Epithelial cell of esophagus (primary cell): ENCODE measurements at regions not wholly inside any gene's neighbourhood (a gene's known extent, or its start where the extent isn't known, plus 50 kb on each side); places are given as distances from the start of the nearest gene placed in this dataset.

Source experiments
- DNase-seq: peaks from one replicate; pipeline ENCODE4 v3.0.0; 2010; ENCODE audit warnings: low read depth
- H3K4me3 ChIP-seq: 2 replicates; pipeline ENCODE4 v1.5.1; 2011; ENCODE audit warnings: mild to moderate bottlenecking, low read length, control low read depth
- CTCF ChIP-seq: IDR thresholded peaks from 2 replicates; pipeline ENCODE4 v1.5.1; 2011; ENCODE audit warnings: low read depth, mild to moderate bottlenecking, low read length, control low read depth, inconsistent platforms; ENCODE audit not compliant: insufficient read depth; ENCODE audit errors: missing control alignments

DNA sequence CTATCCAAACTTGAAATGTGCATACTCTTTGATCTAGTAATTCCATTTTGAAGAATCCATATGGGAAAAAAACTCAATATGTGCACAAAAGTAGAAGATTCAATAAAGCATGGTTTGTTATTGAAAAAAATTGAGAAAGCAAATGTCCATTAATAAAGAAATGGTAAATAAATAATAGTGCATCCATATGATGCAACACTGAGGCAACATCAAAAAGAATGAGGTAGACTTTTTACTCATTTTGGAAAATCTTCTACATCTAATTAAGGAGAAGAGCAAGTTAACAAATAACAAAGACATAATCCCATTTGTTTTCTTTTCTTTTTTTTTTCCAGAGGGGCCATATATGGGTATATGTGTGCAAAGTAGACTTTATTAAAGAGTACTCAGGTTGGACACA is 52.5 kb upstream of the FST start:
- no peak overlapping the region for H3K4me3 ChIP-seq
- TF ChIP-seq CTCF = no peak
- no peak for DNase-seq

- no peak overlapping the region for H3K4me3 ChIP-seq
- no peak for TF ChIP-seq CTCF
- DNase-seq = peak; percentile 44
Measured at GRCh38 chr5:53429706-53430105, 50.7 kb upstream of the FST start.

DNA sequence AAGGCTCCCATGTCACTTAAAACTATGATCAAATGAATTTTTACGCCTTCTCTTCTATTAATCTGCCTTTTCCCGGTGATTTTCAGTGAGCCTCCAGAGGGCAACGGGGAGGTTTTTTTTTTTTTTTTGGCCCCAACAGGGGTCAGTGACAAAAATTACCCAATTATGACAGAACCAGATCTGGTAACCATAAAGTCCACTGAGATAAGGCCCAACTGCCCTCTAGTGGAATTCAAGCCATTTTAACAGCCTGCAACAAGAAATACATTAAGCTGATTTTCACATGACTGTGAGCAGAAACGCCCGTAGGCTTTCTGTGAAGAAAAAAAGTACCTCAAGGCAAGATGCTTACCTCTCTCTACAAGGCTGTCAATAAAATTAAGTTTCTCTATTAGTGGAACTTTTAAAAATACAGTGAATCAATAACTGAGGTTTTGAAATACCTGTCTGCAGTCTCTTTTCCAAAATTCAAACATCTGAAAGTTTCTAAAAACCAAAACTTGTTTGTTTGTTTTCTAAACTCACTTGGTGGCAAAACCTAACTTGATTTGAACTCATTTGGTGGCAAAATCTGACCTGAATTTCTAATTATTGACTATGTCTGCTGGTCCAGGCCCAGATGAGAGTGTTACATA is 49.7 kb upstream of the FST start:
- peak; percentile 76 for DNase-seq
- no peak overlapping the region for H3K4me3 ChIP-seq
- peak; percentile 70 for TF ChIP-seq CTCF
